BJ (cell line): ENCODE measurements at regions not wholly inside any gene's neighbourhood (a gene's known extent, or its start where the extent isn't known, plus 50 kb on each side); places are given as distances from the start of the nearest gene placed in this dataset.

ENCODE experiments used
- CTCF ChIA-PET: fragments of 350-600 bp; formaldehyde crosslinking; extraction: SDS; loops from one replicate; lab custom pipeline; 2021; ENCODE audit warnings: antibody characterized with exemption, inconsistent platforms; lab: Yijun Ruan, JAX
- POLR2A ChIA-PET: fragments of 300-600 bp; sonication (Branson Sonifier 250); formaldehyde crosslinking; extraction: SDS; loops from one replicate; lab custom pipeline; 2021; ENCODE audit warnings: antibody characterized with exemption; lab: Charles Lee
- DNase-seq: peaks from one replicate; pipeline ENCODE4 v3.0.0-alpha.2; 2011; ENCODE audit warnings: low read depth
- H3K27me3 ChIP-seq: 2 replicates; pipeline ENCODE4 v1.6.0; 2011; ENCODE audit warnings: low read length; ENCODE audit not compliant: control insufficient read depth, insufficient read depth
- H3K36me3 ChIP-seq: 2 replicates; pipeline ENCODE4 v1.5.1; 2011; ENCODE audit warnings: low read length; ENCODE audit not compliant: control insufficient read depth, insufficient read depth
- H3K4me3 ChIP-seq: 2 replicates; pipeline ENCODE4 v1.5.1; 2011; ENCODE audit warnings: low read depth, mild to moderate bottlenecking, control low read depth, low read length
- CTCF ChIP-seq: IDR thresholded peaks from 2 replicates; pipeline ENCODE4 v1.5.1; 2011; ENCODE audit warnings: low read depth, mild to moderate bottlenecking, control low read depth, inconsistent platforms, low read length, moderate library complexity; ENCODE audit not compliant: insufficient read depth

- H3K4me3 ChIP-seq = no peak overlapping the region
- H3K36me3 ChIP-seq = no peaks in the 10 kb centered on the region
- ChIA-PET POLR2A (no interaction called here), CTCF (interaction anchor here (0.6 to 0.9 kb wide), 2 partner anchors 109 to 293 kb away, joined by 3 to 5 read pairs; no protein-coding TSS in a partner anchor)
- DNase-seq = no peak
- TF ChIP-seq CTCF = no peak
- no peaks in the 10 kb centered on the region; the same call in 1 of the 2 replicates for H3K27me3 ChIP-seq
Measured at GRCh38 chr6:150711061-150711460, 111.4 kb downstream of the PLEKHG1 start.

DNA sequence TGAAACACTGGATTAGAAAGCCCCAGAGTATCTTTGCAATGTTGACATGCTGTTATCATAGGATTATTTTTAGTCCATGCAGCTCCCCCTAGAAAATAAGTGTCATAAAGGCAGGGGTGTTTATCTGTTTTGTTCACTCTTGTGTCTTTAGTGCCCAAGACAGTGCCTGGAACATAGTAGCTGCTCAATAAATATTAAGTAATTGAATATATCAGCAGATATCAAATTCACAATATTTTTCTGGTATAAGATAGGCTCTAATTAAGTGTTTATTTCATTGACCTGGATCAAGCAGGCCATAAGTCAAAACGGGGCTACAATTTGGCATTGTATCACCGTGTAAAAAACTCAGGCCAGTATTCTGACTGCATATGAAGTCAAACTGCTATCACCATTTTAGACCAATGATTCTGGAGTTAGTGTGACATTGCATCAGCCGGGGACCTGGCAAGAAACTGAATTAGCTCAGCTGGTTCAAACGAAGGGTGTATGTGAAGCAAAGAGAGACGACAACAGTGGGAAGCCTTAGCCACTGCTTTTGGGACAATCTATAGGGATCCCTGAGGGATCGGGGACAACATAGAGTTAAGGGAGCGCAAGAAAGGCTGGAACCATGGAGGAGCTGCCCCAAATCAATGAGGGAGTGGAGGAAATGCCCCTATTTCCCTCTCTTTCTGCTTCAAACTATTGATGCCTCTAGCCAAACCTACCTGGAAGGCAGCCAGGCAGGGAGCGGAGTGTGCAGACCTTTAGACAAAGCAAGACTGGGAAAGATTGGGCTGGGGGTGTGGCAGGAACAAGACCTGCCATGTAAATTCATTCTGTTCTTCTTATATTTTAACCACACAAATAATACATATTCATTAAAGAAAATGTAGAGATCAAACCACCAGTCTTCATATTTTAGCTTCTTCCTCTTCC lies 112.2 kb downstream of the PLEKHG1 start:
- Histone ChIP-seq H3K4me3 (no peak overlapping the region), H3K27me3 (no peaks in the 10 kb centered on the region; the same call in 1 of the 2 replicates), H3K36me3 (no peaks in the 10 kb centered on the region)
- no peak for DNase-seq
- ChIA-PET CTCF (interaction anchor here (0.6 to 0.9 kb wide), 2 partner anchors 108 to 293 kb away, joined by 3 to 5 read pairs; no protein-coding TSS in a partner anchor), POLR2A (no interaction called here)
- TF ChIP-seq CTCF = no peak

DNA sequence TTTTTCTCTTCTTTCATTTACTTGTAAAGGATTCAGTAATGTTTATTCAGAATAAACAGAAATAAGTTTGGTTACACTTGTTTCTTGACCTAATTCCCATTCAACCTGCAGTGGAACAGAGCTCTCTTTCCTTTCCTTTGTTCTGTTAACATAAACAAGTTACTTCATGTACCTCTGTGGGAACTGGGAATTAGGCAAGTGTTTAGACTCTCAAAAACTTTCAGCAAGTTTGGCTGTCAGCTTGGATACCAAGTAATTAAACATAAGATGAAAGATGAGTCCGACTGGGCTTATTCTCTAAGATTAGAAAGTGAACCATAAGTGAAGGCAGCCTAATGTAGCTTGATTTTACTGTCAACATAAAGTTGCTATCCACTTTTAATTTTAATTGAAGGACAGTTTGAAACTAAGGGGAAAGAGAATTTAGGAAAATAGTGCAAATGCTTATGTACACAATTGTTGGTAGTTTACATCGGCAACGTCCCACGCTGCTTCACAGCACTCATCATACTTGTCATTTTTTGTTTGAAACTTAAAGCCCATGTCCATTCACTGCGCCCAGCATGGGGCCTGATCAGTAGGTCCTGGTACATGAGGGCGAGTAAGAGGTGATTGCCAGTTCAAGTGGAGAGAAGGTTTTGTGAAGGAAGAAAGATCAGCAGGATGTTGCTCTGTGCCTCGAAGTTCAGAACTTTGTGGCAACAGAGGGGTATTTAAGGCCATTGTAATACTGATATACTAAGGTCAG lies 113.0 kb downstream of the PLEKHG1 start:
- POLR2A ChIA-PET = no interaction called here
- H3K27me3 ChIP-seq = no peaks in the 10 kb centered on the region; the same call in 1 of the 2 replicates
- H3K36me3 ChIP-seq = no peaks in the 10 kb centered on the region
- TF ChIP-seq CTCF = no peak
- no peak for DNase-seq
- H3K4me3 ChIP-seq = no peak overlapping the region
- CTCF ChIA-PET = interaction anchor here (0.7 kb wide), 1 partner anchor 233 kb away, joined by 3 read pairs; no protein-coding TSS in a partner anchor

GRCh38 chr6:150713487-150713886 lies 113.8 kb downstream of the PLEKHG1 start:
- no peak for TF ChIP-seq CTCF
- no peak for DNase-seq
- ChIA-PET CTCF (interaction anchor here (0.7 kb wide), 2 partner anchors 172 to 234 kb away, joined by 3 read pairs; no protein-coding TSS in a partner anchor), POLR2A (no interaction called here)
- Histone ChIP-seq H3K36me3 (no peaks in the 10 kb centered on the region), H3K27me3 (no peaks in the 10 kb centered on the region; the same call in 1 of the 2 replicates), H3K4me3 (no peak overlapping the region)
